ENCODE measurements at regions not wholly inside any gene's neighbourhood (a gene's known extent, or its start where the extent isn't known, plus 50 kb on each side); places are given as distances from the start of the nearest gene placed in this dataset.

GRCh38 chr5:156006026-156006647, 320.8 kb upstream of the SGCD start:
- no peak for TF ChIP-seq CTCF (IDR thresholded peaks at IDR 0.05; ENCODE audit: insufficient read depth, low read depth, low read length, missing control alignments)
- DNase-seq (ENCODE audit: low read depth) = no peak
- no peak overlapping the region for H3K4me3 ChIP-seq (ENCODE audit: low read length)

GRCh38 chr5:156008844-156009243, 318.1 kb upstream of the SGCD start:
- H3K4me3 ChIP-seq (ENCODE audit: low read length) = no peak overlapping the region
- no peak for DNase-seq (ENCODE audit: low read depth)
- TF ChIP-seq CTCF (IDR thresholded peaks at IDR 0.05; ENCODE audit: insufficient read depth, low read depth, low read length, missing control alignments) = no peak

GRCh38 chr5:156009583-156009982, 317.4 kb upstream of the SGCD start:
- DNase-seq (ENCODE audit: low read depth) = no peak
- no peak for TF ChIP-seq CTCF (IDR thresholded peaks at IDR 0.05; ENCODE audit: insufficient read depth, low read depth, low read length, missing control alignments)
- no peak overlapping the region for H3K4me3 ChIP-seq (ENCODE audit: low read length)

- TF ChIP-seq CTCF (IDR thresholded peaks at IDR 0.05; ENCODE audit: insufficient read depth, low read depth, low read length, missing control alignments) = no peak
- no peak overlapping the region for H3K4me3 ChIP-seq (ENCODE audit: low read length)
- DNase-seq (ENCODE audit: low read depth) = no peak
Measured at GRCh38 chr5:156015137-156015536, 311.8 kb upstream of the SGCD start.

GRCh38 chr5:156019130-156019529, 307.8 kb upstream of the SGCD start:
- TF ChIP-seq CTCF (IDR thresholded peaks at IDR 0.05; ENCODE audit: insufficient read depth, low read depth, low read length, missing control alignments) = no peak
- H3K4me3 ChIP-seq (ENCODE audit: low read length) = no peak overlapping the region
- no peak for DNase-seq (ENCODE audit: low read depth)

- no peak overlapping the region for H3K4me3 ChIP-seq (ENCODE audit: low read length)
- DNase-seq (ENCODE audit: low read depth) = no peak
- no peak for TF ChIP-seq CTCF (IDR thresholded peaks at IDR 0.05; ENCODE audit: insufficient read depth, low read depth, low read length, missing control alignments)
Measured at GRCh38 chr5:156019571-156020180, 307.3 kb upstream of the SGCD start.

- TF ChIP-seq CTCF (IDR thresholded peaks at IDR 0.05; ENCODE audit: insufficient read depth, low read depth, low read length, missing control alignments) = no peak
- DNase-seq (ENCODE audit: low read depth) = no peak
- no peak overlapping the region for H3K4me3 ChIP-seq (ENCODE audit: low read length)
Measured at GRCh38 chr5:156020647-156021046, 306.3 kb upstream of the SGCD start.
